Activated naive CD8-positive, alpha-beta T cell treated with anti-CD3 and anti-CD28 coated beads for 36 hours (primary cell): ENCODE measurements at regions not wholly inside any gene's neighbourhood (a gene's known extent, or its start where the extent isn't known, plus 50 kb on each side); places are given as distances from the start of the nearest gene placed in this dataset.

Experiments
- DNase-seq: peaks from one replicate; pipeline ENCODE4 v3.0.0; 2021
- H3K27ac Mint-ChIP-seq: one replicate; pipeline ENCODE4 v1.8.0; 2022; ENCODE audit warnings: mild to moderate bottlenecking, moderate library complexity, mixed read lengths
- H3K27me3 Mint-ChIP-seq: one replicate; pipeline ENCODE4 v1.8.0; 2022; ENCODE audit warnings: mild to moderate bottlenecking, mixed read lengths
- H3K36me3 Mint-ChIP-seq: one replicate; pipeline ENCODE4 v1.8.0; 2021; ENCODE audit warnings: mild to moderate bottlenecking, mixed read lengths
- H3K4me1 Mint-ChIP-seq: one replicate; pipeline ENCODE4 v1.8.0; 2021; ENCODE audit warnings: mixed read lengths
- H3K4me3 Mint-ChIP-seq: one replicate; pipeline ENCODE4 v1.8.0; 2022; ENCODE audit warnings: mild to moderate bottlenecking, moderate library complexity, mixed read lengths
- H3K9me3 Mint-ChIP-seq: one replicate; pipeline ENCODE4 v1.8.0; 2022; ENCODE audit warnings: mixed read lengths

DNA sequence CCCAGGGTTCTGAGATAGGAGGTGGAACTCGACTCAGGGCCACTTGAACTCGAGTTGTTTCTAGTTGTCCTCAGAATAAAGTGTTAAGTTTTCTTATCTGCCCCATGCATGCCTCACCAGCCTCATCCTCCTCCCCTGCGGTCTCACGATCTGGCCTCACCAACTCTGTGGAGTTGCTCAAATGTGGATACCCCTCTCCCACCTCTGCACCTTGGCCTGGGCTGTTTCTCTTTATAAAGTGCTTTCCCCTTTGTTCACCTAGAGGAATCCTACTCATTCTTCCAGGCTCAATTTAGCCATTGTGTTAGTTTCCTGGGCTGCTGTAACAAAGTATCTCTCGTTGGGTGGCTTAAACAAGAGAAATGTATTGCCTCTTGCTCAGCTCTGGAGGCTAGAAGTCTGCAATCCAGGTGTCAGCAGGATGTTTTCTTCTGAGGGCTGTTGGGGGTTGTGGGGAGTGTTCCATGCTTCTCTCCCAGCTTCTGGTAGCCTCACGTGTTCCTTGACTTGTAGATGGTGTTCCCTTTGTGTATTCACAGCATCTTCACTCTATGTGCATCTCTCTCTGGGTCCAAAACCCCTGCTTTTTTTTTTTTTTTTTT lies 100.7 kb downstream of the MEX3B start:
- H3K9me3 Mint-ChIP-seq: peaks cover 4% of the 10 kb centered on the region
- DNase-seq: no peak
- peaks cover under 1% of the 10 kb centered on the region for H3K36me3 Mint-ChIP-seq

DNA sequence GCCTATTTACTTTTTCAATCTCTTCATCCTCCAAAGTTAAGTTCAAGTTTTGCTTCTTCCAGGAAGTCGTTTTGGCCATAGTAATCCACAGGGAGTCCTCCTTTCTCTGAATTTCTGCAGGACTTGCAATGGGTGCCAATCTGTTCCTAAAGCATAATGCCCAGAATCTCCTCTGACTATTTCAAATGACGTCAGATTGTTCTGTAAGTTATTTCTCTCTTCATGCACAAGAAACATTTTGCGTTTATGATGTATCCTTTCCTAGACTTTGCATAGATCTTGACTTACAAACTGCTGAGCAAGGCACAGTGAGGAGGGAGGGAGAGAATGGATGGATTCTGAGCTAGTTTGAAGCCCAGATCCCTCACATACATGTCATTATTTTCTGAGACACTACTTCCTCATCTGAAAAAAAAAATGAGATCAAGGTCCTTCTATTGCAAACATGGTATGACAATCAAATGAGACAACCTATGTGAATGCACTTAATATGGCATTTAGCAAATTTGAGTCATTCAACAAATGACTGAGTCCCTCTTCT lies 103.1 kb downstream of the MEX3B start:
- peaks cover 5% of the 10 kb centered on the region for H3K9me3 Mint-ChIP-seq
- H3K36me3 Mint-ChIP-seq: peaks cover 1% of the 10 kb centered on the region
- no peak for DNase-seq

More for the DNA sequence above, 100.7 kb downstream of the MEX3B start:
- peaks cover 3% of the 10 kb centered on the region for H3K27me3 Mint-ChIP-seq
- H3K4me1 Mint-ChIP-seq: no peaks in the 10 kb centered on the region
- H3K4me3 Mint-ChIP-seq: no peak overlapping the region
- no peak overlapping the region for H3K27ac Mint-ChIP-seq

DNA sequence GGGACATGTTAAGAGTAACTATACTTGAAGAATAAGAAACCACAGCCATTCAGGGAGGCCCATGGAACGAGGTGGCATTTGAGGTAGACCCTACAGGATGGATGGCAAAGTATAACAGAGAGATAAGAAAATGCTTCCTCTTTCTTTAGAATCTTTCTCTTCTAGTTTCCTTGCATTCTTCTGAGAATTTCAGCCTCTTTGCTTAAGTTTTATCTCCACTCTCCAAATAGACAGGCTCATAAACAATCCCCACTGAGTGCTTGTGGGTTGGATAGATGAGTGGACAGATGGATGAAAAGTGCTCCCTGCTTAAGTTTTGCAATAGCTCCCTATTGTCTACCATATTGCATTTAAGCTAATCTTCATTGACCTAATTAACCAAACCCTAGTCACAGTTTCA lies 103.7 kb downstream of the MEX3B start:
- Mint-ChIP-seq H3K9me3 (peaks cover 5% of the 10 kb centered on the region), H3K4me3 (no peak overlapping the region), H3K4me1 (no peaks in the 10 kb centered on the region), H3K27me3 (peaks cover 14% of the 10 kb centered on the region), H3K36me3 (peaks cover 1% of the 10 kb centered on the region), H3K27ac (no peak overlapping the region)
- no peak for DNase-seq

More for the DNA sequence above, 103.1 kb downstream of the MEX3B start:
- H3K27ac Mint-ChIP-seq: no peak overlapping the region
- peaks cover 9% of the 10 kb centered on the region for H3K27me3 Mint-ChIP-seq
- no peaks in the 10 kb centered on the region for H3K4me1 Mint-ChIP-seq
- H3K4me3 Mint-ChIP-seq: no peak overlapping the region

DNA sequence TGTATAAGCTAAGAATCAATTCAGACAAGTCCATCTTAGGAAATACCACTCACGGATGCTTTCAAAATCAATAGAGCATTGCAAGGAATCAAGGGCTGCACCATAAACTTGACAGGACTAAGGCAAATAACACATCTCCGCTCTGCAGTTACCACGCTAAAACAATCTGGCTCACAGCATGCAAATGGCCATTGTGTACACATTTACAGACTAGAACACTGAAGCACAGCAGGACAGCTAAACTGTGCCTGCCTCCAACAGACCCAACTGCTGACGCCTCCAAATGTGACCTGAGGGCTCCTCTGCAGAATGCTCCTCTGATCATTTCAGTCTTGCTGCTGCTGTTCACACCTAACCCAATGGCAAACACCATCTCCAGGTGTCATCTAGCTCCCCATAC lies 104.3 kb downstream of the MEX3B start:
- Mint-ChIP-seq H3K27me3 (peaks cover 11% of the 10 kb centered on the region), H3K9me3 (peaks cover 5% of the 10 kb centered on the region), H3K4me3 (no peak overlapping the region), H3K27ac (no peak overlapping the region), H3K36me3 (peaks cover 1% of the 10 kb centered on the region), H3K4me1 (no peaks in the 10 kb centered on the region)
- DNase-seq: no peak

DNA sequence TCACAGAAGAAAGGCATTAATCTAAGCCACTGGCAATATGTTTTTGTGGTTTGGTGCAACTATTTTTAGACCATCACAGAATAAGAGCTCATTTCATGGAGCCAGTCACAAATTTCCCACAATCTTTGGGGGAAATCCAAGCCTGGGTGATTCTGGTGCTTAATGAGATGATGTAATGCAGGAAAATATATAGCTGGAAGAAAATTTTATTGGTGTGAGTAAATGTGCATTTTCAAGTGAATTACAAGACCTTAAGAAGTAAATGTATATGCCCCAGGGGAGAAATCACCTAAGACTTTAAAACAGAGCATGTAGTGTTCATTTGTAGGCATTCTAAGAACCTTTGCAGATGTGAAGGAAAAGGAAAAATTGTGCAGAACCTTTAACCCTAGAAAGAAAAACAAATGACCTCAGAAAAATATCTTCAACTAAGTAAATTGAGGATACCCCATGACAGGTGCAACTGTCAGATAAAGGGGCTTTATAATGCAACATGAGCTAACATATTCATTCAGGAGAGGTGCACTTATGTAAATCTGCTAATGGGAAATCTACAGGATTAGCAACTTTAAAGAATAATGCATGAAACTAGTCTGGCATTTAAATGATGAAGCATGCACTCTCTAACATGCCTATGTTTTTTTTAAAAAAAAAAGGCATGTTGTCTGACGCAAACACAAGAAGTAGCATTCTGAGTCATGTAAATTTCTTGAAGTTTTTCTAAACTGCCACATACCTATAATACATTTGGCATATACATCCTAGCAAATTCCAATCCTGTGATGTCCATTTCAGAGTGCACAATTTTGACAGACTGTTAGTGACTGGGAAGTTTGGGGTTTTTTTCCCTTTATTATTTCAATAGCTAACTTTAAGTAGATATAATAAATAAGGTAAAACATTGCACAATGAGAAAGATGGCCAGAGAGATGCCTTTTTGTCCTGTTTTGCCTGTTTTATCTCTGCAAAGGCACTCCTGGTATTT lies 105.1 kb downstream of the MEX3B start:
- peaks cover 5% of the 10 kb centered on the region for H3K9me3 Mint-ChIP-seq
- no peaks in the 10 kb centered on the region for H3K4me1 Mint-ChIP-seq
- DNase-seq: no peak

DNA sequence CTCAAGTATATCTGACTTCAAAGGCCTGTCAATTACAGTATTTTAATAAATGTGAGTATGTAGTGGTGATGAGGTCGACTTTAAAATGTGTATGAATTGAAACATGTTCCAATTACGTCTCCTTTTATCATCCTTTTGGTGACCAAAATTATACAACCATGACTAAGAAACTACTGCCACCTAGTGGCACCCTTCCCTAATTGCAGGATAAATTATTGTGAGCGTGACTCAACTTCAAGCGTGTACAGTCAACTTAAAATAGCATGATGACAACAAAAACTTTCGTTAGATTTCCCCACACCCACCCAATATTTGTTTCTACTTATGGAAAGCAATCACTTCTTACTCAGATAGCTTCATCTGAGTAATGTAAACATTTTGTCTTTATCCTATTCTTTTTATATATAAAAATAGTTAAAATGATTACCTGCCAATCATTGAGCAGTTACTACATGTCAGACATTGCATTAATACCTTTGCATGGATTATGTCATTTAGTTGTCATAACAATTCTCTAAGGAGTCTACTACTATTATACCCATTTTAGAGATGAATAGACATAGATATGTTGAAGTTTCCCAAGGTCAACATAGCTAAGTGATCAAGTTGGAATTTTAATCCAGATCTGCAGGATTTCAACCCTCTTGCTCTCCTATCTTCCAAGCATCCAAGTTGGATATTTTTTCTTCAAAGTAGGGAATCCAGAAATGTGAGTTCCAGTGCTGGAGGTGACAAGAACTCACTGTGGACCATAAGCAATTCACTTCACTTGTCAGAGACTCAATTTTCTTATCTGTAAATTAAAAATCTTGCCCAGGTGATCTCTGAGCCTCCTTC lies 106.0 kb downstream of the MEX3B start:
- Mint-ChIP-seq H3K27me3 (peaks cover 11% of the 10 kb centered on the region), H3K9me3 (peaks cover 5% of the 10 kb centered on the region), H3K4me3 (no peak overlapping the region), H3K36me3 (peaks cover 1% of the 10 kb centered on the region), H3K4me1 (no peaks in the 10 kb centered on the region), H3K27ac (no peak overlapping the region)
- DNase-seq: no peak

More for the DNA sequence above, 105.1 kb downstream of the MEX3B start:
- H3K27ac Mint-ChIP-seq: no peak overlapping the region
- peaks cover 1% of the 10 kb centered on the region for H3K36me3 Mint-ChIP-seq
- H3K4me3 Mint-ChIP-seq: no peak overlapping the region
- H3K27me3 Mint-ChIP-seq: peaks cover 11% of the 10 kb centered on the region

DNA sequence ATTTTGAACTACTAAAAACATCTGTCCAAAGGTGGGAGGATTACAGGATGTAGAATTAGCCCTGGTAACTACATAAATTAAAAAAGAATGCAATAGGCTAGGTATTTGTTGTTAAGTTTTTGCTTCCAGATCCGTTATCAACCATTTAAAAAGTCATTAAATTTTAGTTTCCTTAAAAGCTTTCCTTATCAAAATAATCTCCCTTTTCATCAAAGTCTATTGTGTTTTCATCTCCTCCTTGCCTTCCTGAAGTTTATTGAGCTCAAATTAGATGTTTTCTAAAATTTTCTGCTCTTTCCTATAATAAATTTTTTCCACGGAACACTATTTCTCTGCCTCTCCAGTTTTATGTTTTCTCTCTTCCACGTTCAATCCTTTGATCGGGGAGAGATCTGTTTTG lies 108.6 kb downstream of the MEX3B start:
- DNase-seq: no peak
- Mint-ChIP-seq H3K4me1 (no peaks in the 10 kb centered on the region), H3K36me3 (peaks cover 1% of the 10 kb centered on the region), H3K27me3 (peaks cover 11% of the 10 kb centered on the region), H3K4me3 (no peak overlapping the region), H3K27ac (no peak overlapping the region), H3K9me3 (peaks cover 5% of the 10 kb centered on the region)

DNA sequence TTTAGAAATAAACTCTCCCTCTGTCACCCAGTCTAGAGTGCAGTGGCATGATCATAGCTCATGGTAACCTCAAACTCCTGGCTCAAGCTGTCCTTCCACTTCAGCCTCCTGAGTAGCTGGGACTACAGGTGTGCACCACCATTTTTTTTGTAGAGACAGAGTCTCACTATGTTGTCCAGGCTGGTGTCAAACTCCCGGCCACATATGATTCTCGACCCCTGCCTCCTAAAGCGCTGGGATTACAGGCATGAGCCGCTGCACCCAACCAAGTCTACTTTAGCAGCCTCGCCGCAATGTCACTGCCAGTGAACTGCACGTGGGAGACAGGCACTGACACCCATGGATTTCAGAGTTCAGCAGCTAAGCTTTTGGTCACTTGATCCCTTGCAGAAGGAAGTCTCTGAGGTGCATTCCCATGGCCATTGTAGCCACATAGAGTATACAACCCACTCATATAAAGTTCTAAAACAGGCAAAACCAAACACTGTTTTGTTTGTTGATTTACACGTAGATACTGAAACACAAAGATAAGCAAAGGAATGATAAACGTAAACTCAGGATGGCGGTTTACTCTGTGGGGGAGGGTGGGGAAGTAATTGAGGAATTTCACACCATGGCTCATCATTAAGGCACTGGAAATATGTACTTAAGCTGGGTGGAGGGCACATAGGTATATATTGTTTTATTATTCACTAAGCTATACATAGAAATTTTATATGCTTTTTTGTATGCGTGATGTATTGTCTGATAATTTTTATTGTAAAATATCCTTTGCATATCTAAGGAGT lies 115.0 kb downstream of the MEX3B start:
- H3K27ac Mint-ChIP-seq: no peak overlapping the region
- no peaks in the 10 kb centered on the region for H3K27me3 Mint-ChIP-seq
- no peak overlapping the region for H3K4me3 Mint-ChIP-seq
- DNase-seq: no peak
- no peaks in the 10 kb centered on the region for H3K4me1 Mint-ChIP-seq
- H3K36me3 Mint-ChIP-seq: no peaks in the 10 kb centered on the region
- no peaks in the 10 kb centered on the region for H3K9me3 Mint-ChIP-seq

DNA sequence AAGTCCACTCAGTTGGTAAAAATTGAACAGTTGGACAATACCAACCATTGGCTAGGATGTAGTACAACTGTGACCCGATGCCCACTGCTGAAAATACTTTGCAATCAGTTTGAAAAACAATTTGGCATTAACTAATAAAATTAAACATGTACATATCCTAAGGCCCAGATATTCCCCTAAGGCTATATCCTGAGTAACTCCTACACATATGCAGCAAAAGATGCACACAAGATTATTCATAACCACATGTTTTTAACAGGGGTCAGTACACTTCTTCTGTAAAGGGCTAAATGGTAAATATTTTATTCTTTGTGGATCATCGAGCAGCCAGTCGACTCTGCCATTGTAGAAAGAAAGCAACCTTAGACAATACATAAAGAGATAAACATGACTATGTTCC lies 116.3 kb downstream of the MEX3B start:
- H3K36me3 Mint-ChIP-seq: no peaks in the 10 kb centered on the region
- no peaks in the 10 kb centered on the region for H3K9me3 Mint-ChIP-seq
- no peak overlapping the region for H3K27ac Mint-ChIP-seq
- H3K4me1 Mint-ChIP-seq: no peaks in the 10 kb centered on the region
- no peaks in the 10 kb centered on the region for H3K27me3 Mint-ChIP-seq
- DNase-seq: no peak
- no peak overlapping the region for H3K4me3 Mint-ChIP-seq

DNA sequence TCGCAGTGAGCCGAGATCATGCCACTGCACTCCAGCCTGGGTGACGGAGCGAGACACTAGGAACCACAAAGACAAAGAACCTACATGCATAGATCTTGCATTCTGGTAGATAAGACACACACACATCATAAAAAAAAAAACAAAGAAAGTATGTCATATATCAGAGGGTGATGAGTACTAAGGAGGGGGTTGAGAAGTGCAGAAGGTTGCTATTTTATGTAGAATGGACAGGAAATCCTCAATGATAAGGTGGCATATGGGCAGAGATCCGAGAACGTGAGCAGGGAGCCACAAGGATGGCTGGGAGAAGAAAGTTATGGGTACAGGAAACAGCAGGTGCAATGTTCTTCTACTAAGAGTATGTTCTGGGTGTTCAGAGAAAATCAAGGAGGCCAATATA lies 118.8 kb downstream of the MEX3B start:
- no peaks in the 10 kb centered on the region for H3K36me3 Mint-ChIP-seq
- no peak overlapping the region for H3K4me3 Mint-ChIP-seq
- H3K27ac Mint-ChIP-seq: no peak overlapping the region
- H3K4me1 Mint-ChIP-seq: no peaks in the 10 kb centered on the region
- no peaks in the 10 kb centered on the region for H3K9me3 Mint-ChIP-seq
- H3K27me3 Mint-ChIP-seq: no peaks in the 10 kb centered on the region
- no peak for DNase-seq

DNA sequence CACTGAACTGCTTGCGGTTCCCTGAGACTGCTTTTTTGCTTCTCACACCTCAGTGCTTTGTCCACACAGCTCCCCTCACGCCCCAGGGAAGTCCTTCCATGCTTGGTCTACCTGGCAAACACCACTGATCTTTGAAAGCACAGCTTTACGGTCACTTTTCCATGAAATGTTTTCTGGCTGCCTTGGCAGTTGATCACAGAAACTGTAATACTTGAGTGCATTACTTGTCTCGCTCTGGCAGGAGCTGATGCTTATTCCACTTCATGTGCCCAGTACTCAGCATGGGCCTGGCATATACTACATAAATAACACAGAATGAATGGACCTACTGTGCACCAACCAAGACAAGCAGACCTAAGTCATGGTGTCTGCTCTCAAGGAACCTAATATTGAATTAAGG lies 121.1 kb downstream of the MEX3B start:
- H3K9me3 Mint-ChIP-seq: peaks cover 8% of the 10 kb centered on the region
- no peak for DNase-seq
- H3K4me3 Mint-ChIP-seq: no peak overlapping the region
- H3K4me1 Mint-ChIP-seq: no peaks in the 10 kb centered on the region
- H3K36me3 Mint-ChIP-seq: peaks cover 3% of the 10 kb centered on the region
- H3K27me3 Mint-ChIP-seq: no peaks in the 10 kb centered on the region
- no peak overlapping the region for H3K27ac Mint-ChIP-seq

DNA sequence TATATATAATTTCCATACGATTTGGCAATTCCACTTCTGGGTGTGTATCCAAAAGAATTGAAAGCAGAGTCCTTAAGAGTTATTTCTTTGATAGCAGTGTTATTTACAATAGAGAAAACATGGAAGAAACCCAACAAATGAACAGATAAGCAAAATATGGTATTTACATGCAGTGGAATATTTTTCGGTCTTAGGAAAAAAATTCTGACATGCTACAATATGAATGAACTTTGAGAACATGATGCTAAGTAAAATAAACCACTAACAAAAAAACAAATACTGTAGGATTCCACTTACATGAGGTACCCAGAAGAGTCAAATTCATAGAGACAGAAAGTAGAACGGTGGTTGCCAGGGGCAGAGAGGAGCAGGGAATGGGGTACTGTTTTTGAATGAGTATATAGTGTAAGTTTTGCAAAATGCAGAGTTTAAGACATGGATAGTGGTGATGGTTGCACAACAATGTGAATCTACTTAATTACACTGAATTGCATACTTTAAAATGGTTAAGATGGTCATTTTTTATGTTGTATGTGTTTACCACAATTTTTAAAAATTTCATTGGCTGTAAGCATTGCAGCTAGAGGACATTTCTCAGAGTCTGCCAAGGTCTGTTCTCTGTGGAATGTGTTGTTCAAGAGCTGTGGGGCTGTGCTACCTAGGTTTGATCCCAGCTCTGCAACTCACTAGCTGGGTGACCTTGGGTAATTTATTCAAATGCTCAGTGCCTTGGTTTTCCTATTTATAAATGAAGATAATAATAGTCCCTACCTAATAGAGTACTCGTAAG lies 122.1 kb downstream of the MEX3B start:
- no peak for DNase-seq
- H3K27me3 Mint-ChIP-seq: no peaks in the 10 kb centered on the region
- peaks cover 3% of the 10 kb centered on the region for H3K36me3 Mint-ChIP-seq
- peaks cover 8% of the 10 kb centered on the region for H3K9me3 Mint-ChIP-seq
- no peak overlapping the region for H3K4me3 Mint-ChIP-seq
- no peaks in the 10 kb centered on the region for H3K4me1 Mint-ChIP-seq
- H3K27ac Mint-ChIP-seq: no peak overlapping the region

DNA sequence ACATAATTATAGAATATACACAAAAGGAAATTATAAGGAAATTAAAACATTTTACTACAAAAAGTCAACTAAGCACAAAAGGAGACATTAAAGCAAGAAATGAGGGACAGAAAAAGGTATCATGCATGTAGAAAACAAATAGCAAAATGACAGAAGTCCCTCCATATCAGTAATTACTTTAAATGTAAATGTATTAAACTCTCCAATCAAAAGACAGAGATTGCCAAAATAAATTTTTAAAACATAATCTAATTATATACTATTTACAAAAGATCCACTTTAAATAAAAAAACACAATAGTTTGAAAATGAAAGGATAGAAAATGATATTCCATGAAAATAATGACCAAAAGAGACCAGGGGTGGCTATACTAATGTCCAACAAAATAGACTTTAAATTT lies 123.7 kb downstream of the MEX3B start:
- H3K9me3 Mint-ChIP-seq: peaks cover 14% of the 10 kb centered on the region
- peaks cover 7% of the 10 kb centered on the region for H3K36me3 Mint-ChIP-seq
- no peak overlapping the region for H3K27ac Mint-ChIP-seq
- no peak overlapping the region for H3K4me3 Mint-ChIP-seq
- H3K4me1 Mint-ChIP-seq: no peaks in the 10 kb centered on the region
- DNase-seq: no peak
- no peaks in the 10 kb centered on the region for H3K27me3 Mint-ChIP-seq

DNA sequence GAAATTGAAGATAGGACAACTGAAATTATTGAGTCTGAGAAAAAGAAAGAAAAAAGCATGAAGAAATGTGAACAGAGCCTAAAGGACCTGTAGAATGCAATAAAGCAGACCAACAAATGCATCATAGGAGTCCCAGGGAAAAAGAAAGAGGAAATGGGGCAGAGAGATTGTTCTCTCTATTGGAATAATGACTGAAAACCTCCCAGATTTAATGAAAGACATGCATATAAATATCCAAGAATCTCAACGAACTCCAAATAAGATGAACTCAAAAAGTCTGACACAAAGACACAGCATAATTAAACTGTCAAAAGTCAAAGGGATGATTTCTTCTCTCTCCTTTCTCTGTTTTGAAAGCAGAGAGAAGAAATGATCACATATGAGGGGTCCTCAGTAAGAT lies 124.7 kb downstream of the MEX3B start:
- Mint-ChIP-seq H3K36me3 (peaks cover 7% of the 10 kb centered on the region), H3K4me1 (no peaks in the 10 kb centered on the region), H3K4me3 (no peak overlapping the region), H3K9me3 (peaks cover 14% of the 10 kb centered on the region), H3K27me3 (no peaks in the 10 kb centered on the region), H3K27ac (no peak overlapping the region)
- no peak for DNase-seq
